Urothelium cell line (cell line): ENCODE measurements at regions not wholly inside any gene's neighbourhood (a gene's known extent, or its start where the extent isn't known, plus 50 kb on each side); places are given as distances from the start of the nearest gene placed in this dataset.
"Not testable (repeated sequence)": the region's sequence is repeated elsewhere in the genome, so short reads cannot be mapped to it uniquely, and the experiment has no call there.

Source experiments
- DNase-seq: peaks from one replicate; pipeline ENCODE4 v3.0.0; 2011; ENCODE audit warnings: low spot score, mixed read lengths
- FAIRE-seq: peaks from 2 replicates; lab custom pipeline; 2011; peaks lifted over from hg19 to GRCh38; lab: Jason Lieb, UNC

GRCh38 chr6:138656364-138657064 is 117.1 kb upstream of the CCDC28A start:
- no peak for DNase-seq
- no peak for FAIRE-seq

- FAIRE-seq: no peak
- no peak for DNase-seq
These were observed 116.5 kb upstream of the CCDC28A start for GRCh38 chr6:138657065-138657425.

GRCh38 chr6:138659998-138660397 is 113.6 kb upstream of the CCDC28A start:
- FAIRE-seq (no peak), DNase-seq (no peak)

GRCh38 chr6:138662471-138662870 is 111.1 kb upstream of the CCDC28A start:
- DNase-seq: no peak

GRCh38 chr6:138663892-138664291 is 109.7 kb upstream of the CCDC28A start:
- DNase-seq: no peak
- no peak for FAIRE-seq

More at GRCh38 chr6:138662471-138662870, 111.1 kb upstream of the CCDC28A start:
- no peak for FAIRE-seq

GRCh38 chr6:138664745-138665144 is 108.8 kb upstream of the CCDC28A start:
- FAIRE-seq: no peak
- DNase-seq: no peak

GRCh38 chr6:138666636-138667035 is 106.9 kb upstream of the CCDC28A start:
- no peak for DNase-seq
- no peak for FAIRE-seq

- FAIRE-seq (no peak), DNase-seq (no peak)
These were observed 106.2 kb upstream of the CCDC28A start for GRCh38 chr6:138667408-138667807.

GRCh38 chr6:138671351-138671750 is 102.2 kb upstream of the CCDC28A start:
- no peak for DNase-seq
- FAIRE-seq: no peak

- no peak for FAIRE-seq
- DNase-seq: no peak
These were observed 100.1 kb upstream of the CCDC28A start for GRCh38 chr6:138673346-138674014.

- FAIRE-seq, DNase-seq: not testable (repeated sequence)
These were observed 99.1 kb upstream of the CCDC28A start for GRCh38 chr6:138674444-138674843.

GRCh38 chr6:138677538-138677937 is 96.0 kb upstream of the CCDC28A start:
- DNase-seq (no peak), FAIRE-seq (no peak)

GRCh38 chr6:138678168-138678567 is 95.4 kb upstream of the CCDC28A start:
- FAIRE-seq (no peak), DNase-seq (no peak)

GRCh38 chr6:138680085-138680484 is 93.5 kb upstream of the CCDC28A start:
- FAIRE-seq (no peak), DNase-seq (no peak)

- FAIRE-seq (no peak), DNase-seq (no peak)
These were observed 91.9 kb upstream of the CCDC28A start for GRCh38 chr6:138681627-138682026.

- FAIRE-seq: no peak
- peak; percentile 29 for DNase-seq
These were observed 90.7 kb upstream of the CCDC28A start for GRCh38 chr6:138682704-138683527.

GRCh38 chr6:138685257-138685656 is 88.3 kb upstream of the CCDC28A start:
- no peak for FAIRE-seq

GRCh38 chr6:138685781-138686180 is 87.8 kb upstream of the CCDC28A start:
- FAIRE-seq (no peak), DNase-seq (no peak)

More at GRCh38 chr6:138685257-138685656, 88.3 kb upstream of the CCDC28A start:
- no peak for DNase-seq

GRCh38 chr6:138688580-138688979 is 85.0 kb upstream of the CCDC28A start:
- no peak for DNase-seq
- FAIRE-seq: no peak

GRCh38 chr6:138689849-138690248 is 83.7 kb upstream of the CCDC28A start:
- no peak for FAIRE-seq

GRCh38 chr6:138690975-138691594 is 82.5 kb upstream of the CCDC28A start:
- DNase-seq (no peak), FAIRE-seq (no peak)

More at GRCh38 chr6:138689849-138690248, 83.7 kb upstream of the CCDC28A start:
- no peak for DNase-seq
